GM21529 (cell line): ENCODE measurements at regions not wholly inside any gene's neighbourhood (a gene's known extent, or its start where the extent isn't known, plus 50 kb on each side); places are given as distances from the start of the nearest gene placed in this dataset.

Experiments used
- ATAC-seq: cut with Tn5 transposase; IDR thresholded peaks from one replicate; pipeline ENCODE4 v1.9.1; 2021; ENCODE audit not compliant: unreplicated experiment

- ATAC-seq, result no peak
Observed at GRCh38 chr2:47620770-47621437, 50.1 kb upstream of the KCNK12 start.
